A673 (cell line): ENCODE measurements at regions not wholly inside any gene's neighbourhood (a gene's known extent, or its start where the extent isn't known, plus 50 kb on each side); places are given as distances from the start of the nearest gene placed in this dataset.
A peak's percentile ranks its signal among the peaks of the same experiment; 100 is the strongest.

Experiments used
- BruUV-seq: library from RNA; stranded (reverse); fragments of 400-500 nt; replicated peaks from 2 replicates; lab custom pipeline; 2021; lab: Mats Ljungman, UMichigan
- CTCF ChIA-PET: fragments of 300-600 bp; sonication (Branson Sonifier 250); formaldehyde crosslinking; loops from one replicate; lab custom pipeline; 2022; ENCODE audit warnings: antibody characterized with exemption; lab: Charles Lee
- POLR2A ChIA-PET: fragments of 300-600 bp; sonication (Branson Sonifier 250); formaldehyde crosslinking; loops from one replicate; lab custom pipeline; 2022; ENCODE audit warnings: antibody characterized with exemption; ENCODE audit not compliant: low non-redundant PET; lab: Charles Lee
- DNase-seq: peaks from one replicate; pipeline ENCODE4 v3.0.0-alpha.2; 2015; ENCODE audit warnings: low spot score
- H3K27ac ChIP-seq: fragments of 200-600 bp; sonication (generic); 2 replicates; pipeline ENCODE4 v1.5.1; 2016; ENCODE audit warnings: mixed run types, low read depth, mild to moderate bottlenecking, mixed read lengths, antibody characterized with exemption, low read length; ENCODE audit not compliant: poor library complexity, severe bottlenecking
- H3K27me3 ChIP-seq: fragments of 200-600 bp; sonication (generic); replicated peaks from 2 replicates; pipeline ENCODE4 v1.6.1; 2017; ENCODE audit warnings: mixed run types, low read depth, mild to moderate bottlenecking, mixed read lengths, antibody characterized with exemption, low read length; ENCODE audit not compliant: insufficient read depth, poor library complexity
- H3K36me3 ChIP-seq: fragments of 200-600 bp; sonication (generic); 2 replicates; pipeline ENCODE4 v1.6.1; 2016; ENCODE audit warnings: mixed run types, mild to moderate bottlenecking, mixed read lengths, antibody characterized with exemption, low read length; ENCODE audit not compliant: insufficient read depth, poor library complexity, severe bottlenecking
- H3K4me1 ChIP-seq: fragments of 200-600 bp; sonication (generic); 2 replicates; pipeline ENCODE4 v1.6.1; 2017; ENCODE audit warnings: mixed run types, mild to moderate bottlenecking, mixed read lengths, antibody characterized with exemption, low read length; ENCODE audit not compliant: insufficient read depth, poor library complexity, severe bottlenecking
- H3K4me3 ChIP-seq: fragments of 200-600 bp; sonication (generic); 2 replicates; pipeline ENCODE4 v1.5.1; 2016; ENCODE audit warnings: low read depth, mixed run types, mild to moderate bottlenecking, mixed read lengths, low read length; ENCODE audit not compliant: poor library complexity, severe bottlenecking
- H3K9me3 ChIP-seq: fragments of 200-600 bp; sonication (generic); 2 replicates; pipeline ENCODE4 v1.6.1; 2016; ENCODE audit warnings: mixed run types, low read depth, mild to moderate bottlenecking, mixed read lengths, antibody characterized with exemption, low read length; ENCODE audit not compliant: poor library complexity, severe bottlenecking
- CTCF ChIP-seq: fragments of 300-800, 200-600 bp; sonication (generic); conservative IDR thresholded peaks from 2 replicates; pipeline ENCODE4 v1.5.1; 2017; ENCODE audit warnings: low read depth, mild to moderate bottlenecking, antibody characterized with exemption, low read length, moderate library complexity, mixed read lengths
- EZH2 ChIP-seq: fragments of 200-600 bp; sonication (generic); IDR thresholded peaks from 2 replicates; pipeline ENCODE4 v1.6.1; 2017; ENCODE audit warnings: borderline replicate concordance, low read depth, mild to moderate bottlenecking, mixed read lengths, antibody characterized with exemption, low read length; ENCODE audit not compliant: poor library complexity, severe bottlenecking
- intact Hi-C: fragments of 100-400 bp; cut with micrococcal nuclease; formaldehyde crosslinking; loops from one replicate; pipeline ENCODE4 v1.10.0; 2022; ENCODE audit not compliant: unreplicated experiment

GRCh38 chr6:168157272-168158212 lies 78.5 kb upstream of the FRMD1 start:
- ChIA-PET CTCF (no interaction called here), POLR2A (no interaction called here)
- Histone ChIP-seq H3K36me3 (no peaks in the 10 kb centered on the region), H3K4me1 (peaks cover 40% of the 10 kb centered on the region), H3K4me3 (no peak overlapping the region), H3K27me3 (no peaks in the 10 kb centered on the region), H3K9me3 (no peaks in the 10 kb centered on the region), H3K27ac (peak overlapping the region; percentile 76)
- peak; percentile 80 for DNase-seq
- TSS peak; percentile 79 for BruUV-seq
- intact Hi-C loops = loop anchor here (2.0 to 10.0 kb wide), 3 partner anchors 145 to 727 kb away; partner anchors contain the start of gene SMOC2
- TF ChIP-seq CTCF (no peak), EZH2 (no peak)

DNA sequence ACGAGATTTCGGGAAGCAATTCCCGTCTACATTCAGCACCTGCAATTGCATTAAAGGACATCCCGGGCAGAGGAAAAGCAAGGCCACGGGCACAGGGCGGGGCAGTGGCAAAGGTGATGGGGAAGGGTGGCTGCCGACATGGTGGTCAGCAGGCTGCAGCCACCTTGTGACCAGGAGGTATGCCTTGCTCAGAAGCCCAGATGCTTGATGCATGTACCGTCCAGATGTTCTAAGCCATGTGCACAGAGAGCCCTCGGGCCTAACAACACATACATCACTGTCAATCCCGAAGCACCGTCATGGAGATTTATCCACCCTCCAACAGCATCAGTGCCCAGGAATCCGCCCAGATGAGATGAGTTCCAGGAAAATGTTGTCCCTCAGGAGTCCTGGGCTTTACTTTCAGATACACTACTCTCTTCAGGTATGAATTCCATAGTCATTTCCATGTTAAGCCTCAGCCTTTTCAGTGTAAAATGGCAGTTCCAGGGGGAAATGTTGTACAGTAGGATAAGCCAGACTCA lies 77.8 kb upstream of the FRMD1 start:
- H3K9me3 ChIP-seq = no peaks in the 10 kb centered on the region
- POLR2A ChIA-PET = interaction anchor here (0.5 kb wide), 1 partner anchor 167 kb away, joined by 3 read pairs; no protein-coding TSS in a partner anchor
- no peaks in the 10 kb centered on the region for H3K36me3 ChIP-seq
- H3K4me3 ChIP-seq = no peak overlapping the region
- no peak for DNase-seq
- peak overlapping the region; percentile 76 for H3K27ac ChIP-seq
- TF ChIP-seq CTCF = no peak
- no peak for TF ChIP-seq EZH2
- no TSS peak for BruUV-seq
- intact Hi-C loops = loop anchor here (5.0 to 10.0 kb wide), 2 partner anchors 145 to 288 kb away; partner anchors contain the start of gene SMOC2
- CTCF ChIA-PET = no interaction called here
- peaks cover 40% of the 10 kb centered on the region for H3K4me1 ChIP-seq
- H3K27me3 ChIP-seq = no peaks in the 10 kb centered on the region

- no TSS peak for BruUV-seq
Observed at GRCh38 chr6:168155821-168156741, 77.1 kb upstream of the FRMD1 start.

More at GRCh38 chr6:168155821-168156741, 77.1 kb upstream of the FRMD1 start:
- Histone ChIP-seq H3K4me1 (peaks cover 42% of the 10 kb centered on the region), H3K27me3 (no peaks in the 10 kb centered on the region), H3K9me3 (no peaks in the 10 kb centered on the region), H3K27ac (no peak overlapping the region), H3K4me3 (no peak overlapping the region), H3K36me3 (no peaks in the 10 kb centered on the region)
- no peak for DNase-seq
- ChIA-PET CTCF (no interaction called here), POLR2A (interaction anchor here (0.5 to 0.6 kb wide), 2 partner anchors 26 to 168 kb away, joined by 3 to 4 read pairs; no protein-coding TSS in a partner anchor)
- intact Hi-C loops = loop anchor here (5.0 to 10.0 kb wide), 2 partner anchors 146 to 289 kb away; partner anchors contain the start of gene SMOC2
- TF ChIP-seq CTCF (no peak), EZH2 (no peak)
